ENCODE measurements at regions not wholly inside any gene's neighbourhood (a gene's known extent, or its start where the extent isn't known, plus 50 kb on each side); places are given as distances from the start of the nearest gene placed in this dataset.

GRCh38 chr2:58532641-58533040 is 291.5 kb upstream of the FANCL start:
- TF ChIP-seq CSDC2 (CRISPR knock-in tag; IDR thresholded peaks at IDR 0.05), result no peak
- TF ChIP-seq TOX (CRISPR knock-in tag; IDR thresholded peaks at IDR 0.05; ENCODE audit: borderline replicate concordance), result no peak
- TF ChIP-seq RARB (CRISPR knock-in tag; IDR thresholded peaks at IDR 0.05), result no peak
- TF ChIP-seq ZNF70 (CRISPR knock-in tag; IDR thresholded peaks at IDR 0.05), result no peak
- TF ChIP-seq ISL1 (CRISPR knock-in tag; IDR thresholded peaks at IDR 0.05), result no peak
- TF ChIP-seq TCF4 (CRISPR knock-in tag; IDR thresholded peaks at IDR 0.05; ENCODE audit: borderline replicate concordance), result no peak
- no peak for TF ChIP-seq ZC3H10 (CRISPR knock-in tag; IDR thresholded peaks at IDR 0.05)
- no peak for TF ChIP-seq BACH2 (CRISPR knock-in tag; IDR thresholded peaks at IDR 0.05; ENCODE audit: borderline replicate concordance)
- TF ChIP-seq ZNF565 (CRISPR knock-in tag; conservative IDR thresholded peaks at IDR 0.05; ENCODE audit: low read depth), result no peak
- TF ChIP-seq ZNF8 (CRISPR knock-in tag; IDR thresholded peaks at IDR 0.05), result no peak
- no peak for TF ChIP-seq ZFP30 (CRISPR knock-in tag; IDR thresholded peaks at IDR 0.05)
- no peak for TF ChIP-seq ZFP3 (CRISPR knock-in tag; IDR thresholded peaks at IDR 0.05)
- TF ChIP-seq, protein P1, sequence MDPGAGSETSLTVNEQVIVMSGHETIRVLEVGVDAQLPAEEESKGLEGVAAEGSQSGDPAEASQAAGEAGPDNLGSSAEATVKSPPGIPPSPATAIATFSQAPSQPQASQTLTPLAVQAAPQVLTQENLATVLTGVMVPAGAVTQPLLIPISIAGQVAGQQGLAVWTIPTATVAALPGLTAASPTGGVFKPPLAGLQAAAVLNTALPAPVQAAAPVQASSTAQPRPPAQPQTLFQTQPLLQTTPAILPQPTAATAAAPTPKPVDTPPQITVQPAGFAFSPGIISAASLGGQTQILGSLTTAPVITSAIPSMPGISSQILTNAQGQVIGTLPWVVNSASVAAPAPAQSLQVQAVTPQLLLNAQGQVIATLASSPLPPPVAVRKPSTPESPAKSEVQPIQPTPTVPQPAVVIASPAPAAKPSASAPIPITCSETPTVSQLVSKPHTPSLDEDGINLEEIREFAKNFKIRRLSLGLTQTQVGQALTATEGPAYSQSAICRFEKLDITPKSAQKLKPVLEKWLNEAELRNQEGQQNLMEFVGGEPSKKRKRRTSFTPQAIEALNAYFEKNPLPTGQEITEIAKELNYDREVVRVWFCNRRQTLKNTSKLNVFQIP (CRISPR knock-in tag; IDR thresholded peaks at IDR 0.05; ENCODE audit: borderline replicate concordance, low read depth), result no peak
- no peak for TF ChIP-seq ESRRG (CRISPR knock-in tag; IDR thresholded peaks at IDR 0.05)
- TF ChIP-seq ARNTL (CRISPR knock-in tag; IDR thresholded peaks at IDR 0.05; ENCODE audit: borderline replicate concordance, low read depth), result no peak
- TF ChIP-seq CSRNP3 (CRISPR knock-in tag; IDR thresholded peaks at IDR 0.05), result no peak
- TF ChIP-seq, protein P2, sequence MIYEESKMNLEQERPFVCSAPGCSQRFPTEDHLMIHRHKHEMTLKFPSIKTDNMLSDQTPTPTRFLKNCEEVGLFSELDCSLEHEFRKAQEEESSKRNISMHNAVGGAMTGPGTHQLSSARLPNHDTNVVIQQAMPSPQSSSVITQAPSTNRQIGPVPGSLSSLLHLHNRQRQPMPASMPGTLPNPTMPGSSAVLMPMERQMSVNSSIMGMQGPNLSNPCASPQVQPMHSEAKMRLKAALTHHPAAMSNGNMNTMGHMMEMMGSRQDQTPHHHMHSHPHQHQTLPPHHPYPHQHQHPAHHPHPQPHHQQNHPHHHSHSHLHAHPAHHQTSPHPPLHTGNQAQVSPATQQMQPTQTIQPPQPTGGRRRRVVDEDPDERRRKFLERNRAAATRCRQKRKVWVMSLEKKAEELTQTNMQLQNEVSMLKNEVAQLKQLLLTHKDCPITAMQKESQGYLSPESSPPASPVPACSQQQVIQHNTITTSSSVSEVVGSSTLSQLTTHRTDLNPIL (CRISPR knock-in tag; IDR thresholded peaks at IDR 0.05; ENCODE audit: low read depth), result no peak
- no peak for TF ChIP-seq SNAI2 (CRISPR knock-in tag; IDR thresholded peaks at IDR 0.05)

GRCh38 chr2:58527647-58528046 is 286.5 kb upstream of the FANCL start:
- TF ChIP-seq GLIS3 (CRISPR knock-in tag; IDR thresholded peaks at IDR 0.05) (no peak), ARNTL (CRISPR knock-in tag; IDR thresholded peaks at IDR 0.05; ENCODE audit: borderline replicate concordance, low read depth) (no peak), ESRRG (CRISPR knock-in tag; IDR thresholded peaks at IDR 0.05) (no peak), OSR1 (CRISPR knock-in tag; IDR thresholded peaks at IDR 0.05) (no peak), ZFP30 (CRISPR knock-in tag; IDR thresholded peaks at IDR 0.05) (no peak), ZNF8 (CRISPR knock-in tag; IDR thresholded peaks at IDR 0.05) (no peak), RARB (CRISPR knock-in tag; IDR thresholded peaks at IDR 0.05) (no peak), SNAI2 (CRISPR knock-in tag; IDR thresholded peaks at IDR 0.05) (no peak), ZFP3 (CRISPR knock-in tag; IDR thresholded peaks at IDR 0.05) (no peak), ZNF565 (CRISPR knock-in tag; conservative IDR thresholded peaks at IDR 0.05; ENCODE audit: low read depth) (no peak)
- TF ChIP-seq, protein P3, sequence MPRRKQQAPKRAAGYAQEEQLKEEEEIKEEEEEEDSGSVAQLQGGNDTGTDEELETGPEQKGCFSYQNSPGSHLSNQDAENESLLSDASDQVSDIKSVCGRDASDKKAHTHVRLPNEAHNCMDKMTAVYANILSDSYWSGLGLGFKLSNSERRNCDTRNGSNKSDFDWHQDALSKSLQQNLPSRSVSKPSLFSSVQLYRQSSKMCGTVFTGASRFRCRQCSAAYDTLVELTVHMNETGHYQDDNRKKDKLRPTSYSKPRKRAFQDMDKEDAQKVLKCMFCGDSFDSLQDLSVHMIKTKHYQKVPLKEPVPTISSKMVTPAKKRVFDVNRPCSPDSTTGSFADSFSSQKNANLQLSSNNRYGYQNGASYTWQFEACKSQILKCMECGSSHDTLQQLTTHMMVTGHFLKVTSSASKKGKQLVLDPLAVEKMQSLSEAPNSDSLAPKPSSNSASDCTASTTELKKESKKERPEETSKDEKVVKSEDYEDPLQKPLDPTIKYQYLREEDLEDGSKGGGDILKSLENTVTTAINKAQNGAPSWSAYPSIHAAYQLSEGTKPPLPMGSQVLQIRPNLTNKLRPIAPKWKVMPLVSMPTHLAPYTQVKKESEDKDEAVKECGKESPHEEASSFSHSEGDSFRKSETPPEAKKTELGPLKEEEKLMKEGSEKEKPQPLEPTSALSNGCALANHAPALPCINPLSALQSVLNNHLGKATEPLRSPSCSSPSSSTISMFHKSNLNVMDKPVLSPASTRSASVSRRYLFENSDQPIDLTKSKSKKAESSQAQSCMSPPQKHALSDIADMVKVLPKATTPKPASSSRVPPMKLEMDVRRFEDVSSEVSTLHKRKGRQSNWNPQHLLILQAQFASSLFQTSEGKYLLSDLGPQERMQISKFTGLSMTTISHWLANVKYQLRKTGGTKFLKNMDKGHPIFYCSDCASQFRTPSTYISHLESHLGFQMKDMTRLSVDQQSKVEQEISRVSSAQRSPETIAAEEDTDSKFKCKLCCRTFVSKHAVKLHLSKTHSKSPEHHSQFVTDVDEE (CRISPR knock-in tag; IDR thresholded peaks at IDR 0.05), result no peak
- no peak for ATAC-seq

More at GRCh38 chr2:58532641-58533040, 291.5 kb upstream of the FANCL start:
- ATAC-seq, result no peak

- ATAC-seq, result no peak
- TF ChIP-seq ZC3H10 (CRISPR knock-in tag; IDR thresholded peaks at IDR 0.05), result no peak
- TF ChIP-seq ISL1 (CRISPR knock-in tag; IDR thresholded peaks at IDR 0.05), result peak; percentile 70
These were observed 280.9 kb upstream of the FANCL start for GRCh38 chr2:58521803-58522554.

DNA sequence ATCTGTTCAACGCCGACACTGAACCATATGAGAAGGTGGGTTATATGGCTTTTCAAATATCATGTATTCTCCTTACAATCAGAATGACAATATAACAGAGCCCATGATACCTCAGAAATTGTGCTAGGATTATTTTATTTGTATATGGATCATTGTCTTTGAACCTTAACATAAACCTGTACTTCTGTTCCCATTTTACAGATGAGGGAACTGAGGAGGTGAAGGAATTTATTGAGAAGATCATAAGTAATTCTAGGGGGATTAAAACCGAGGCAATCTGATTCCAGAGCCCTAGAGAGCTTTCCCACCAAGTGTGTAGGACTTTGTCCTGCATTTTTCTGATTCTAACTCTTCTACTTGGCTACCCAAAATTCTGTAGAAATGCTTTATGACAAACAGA is 279.8 kb upstream of the FANCL start:
- no peak for ATAC-seq
- TF ChIP-seq, protein P4, sequence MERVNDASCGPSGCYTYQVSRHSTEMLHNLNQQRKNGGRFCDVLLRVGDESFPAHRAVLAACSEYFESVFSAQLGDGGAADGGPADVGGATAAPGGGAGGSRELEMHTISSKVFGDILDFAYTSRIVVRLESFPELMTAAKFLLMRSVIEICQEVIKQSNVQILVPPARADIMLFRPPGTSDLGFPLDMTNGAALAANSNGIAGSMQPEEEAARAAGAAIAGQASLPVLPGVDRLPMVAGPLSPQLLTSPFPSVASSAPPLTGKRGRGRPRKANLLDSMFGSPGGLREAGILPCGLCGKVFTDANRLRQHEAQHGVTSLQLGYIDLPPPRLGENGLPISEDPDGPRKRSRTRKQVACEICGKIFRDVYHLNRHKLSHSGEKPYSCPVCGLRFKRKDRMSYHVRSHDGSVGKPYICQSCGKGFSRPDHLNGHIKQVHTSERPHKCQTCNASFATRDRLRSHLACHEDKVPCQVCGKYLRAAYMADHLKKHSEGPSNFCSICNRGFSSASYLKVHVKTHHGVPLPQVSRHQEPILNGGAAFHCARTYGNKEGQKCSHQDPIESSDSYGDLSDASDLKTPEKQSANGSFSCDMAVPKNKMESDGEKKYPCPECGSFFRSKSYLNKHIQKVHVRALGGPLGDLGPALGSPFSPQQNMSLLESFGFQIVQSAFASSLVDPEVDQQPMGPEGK (CRISPR knock-in tag; IDR thresholded peaks at IDR 0.05; ENCODE audit: borderline replicate concordance), result no peak
- TF ChIP-seq, protein P2 (CRISPR knock-in tag; IDR thresholded peaks at IDR 0.05; ENCODE audit: low read depth), result no peak
- TF ChIP-seq RARB (CRISPR knock-in tag; IDR thresholded peaks at IDR 0.05), result no peak
- no peak for TF ChIP-seq CSDC2 (CRISPR knock-in tag; IDR thresholded peaks at IDR 0.05)
- TF ChIP-seq SNAI2 (CRISPR knock-in tag; IDR thresholded peaks at IDR 0.05), result no peak
- no peak for TF ChIP-seq TOX (CRISPR knock-in tag; IDR thresholded peaks at IDR 0.05; ENCODE audit: borderline replicate concordance)
- no peak for TF ChIP-seq ZC3H10 (CRISPR knock-in tag; IDR thresholded peaks at IDR 0.05)
- no peak for TF ChIP-seq ARNTL (CRISPR knock-in tag; IDR thresholded peaks at IDR 0.05; ENCODE audit: borderline replicate concordance, low read depth)
- no peak for TF ChIP-seq TCF4 (CRISPR knock-in tag; IDR thresholded peaks at IDR 0.05; ENCODE audit: borderline replicate concordance)
- TF ChIP-seq ISL1 (CRISPR knock-in tag; IDR thresholded peaks at IDR 0.05), result no peak
- TF ChIP-seq CSRNP3 (CRISPR knock-in tag; IDR thresholded peaks at IDR 0.05), result no peak
